Fibroblast of the aortic adventitia (primary cell): ENCODE measurements at regions not wholly inside any gene's neighbourhood (a gene's known extent, or its start where the extent isn't known, plus 50 kb on each side); places are given as distances from the start of the nearest gene placed in this dataset.

Experiments
- DNase-seq: peaks from one replicate; pipeline ENCODE4 v3.0.0-alpha.2; 2010; ENCODE audit warnings: low read depth
- H3K4me3 ChIP-seq: 2 replicates; pipeline ENCODE4 v1.5.1; 2011; ENCODE audit warnings: low read depth, mild to moderate bottlenecking, control low read depth, low read length, moderate library complexity
- TF ChIP-seq, protein P1 (sequence below): IDR thresholded peaks from 2 replicates; pipeline ENCODE4 v1.5.1; 2011; ENCODE audit warnings: mild to moderate bottlenecking, low read length, control low read depth, inconsistent platforms; ENCODE audit not compliant: insufficient read depth

DNA sequence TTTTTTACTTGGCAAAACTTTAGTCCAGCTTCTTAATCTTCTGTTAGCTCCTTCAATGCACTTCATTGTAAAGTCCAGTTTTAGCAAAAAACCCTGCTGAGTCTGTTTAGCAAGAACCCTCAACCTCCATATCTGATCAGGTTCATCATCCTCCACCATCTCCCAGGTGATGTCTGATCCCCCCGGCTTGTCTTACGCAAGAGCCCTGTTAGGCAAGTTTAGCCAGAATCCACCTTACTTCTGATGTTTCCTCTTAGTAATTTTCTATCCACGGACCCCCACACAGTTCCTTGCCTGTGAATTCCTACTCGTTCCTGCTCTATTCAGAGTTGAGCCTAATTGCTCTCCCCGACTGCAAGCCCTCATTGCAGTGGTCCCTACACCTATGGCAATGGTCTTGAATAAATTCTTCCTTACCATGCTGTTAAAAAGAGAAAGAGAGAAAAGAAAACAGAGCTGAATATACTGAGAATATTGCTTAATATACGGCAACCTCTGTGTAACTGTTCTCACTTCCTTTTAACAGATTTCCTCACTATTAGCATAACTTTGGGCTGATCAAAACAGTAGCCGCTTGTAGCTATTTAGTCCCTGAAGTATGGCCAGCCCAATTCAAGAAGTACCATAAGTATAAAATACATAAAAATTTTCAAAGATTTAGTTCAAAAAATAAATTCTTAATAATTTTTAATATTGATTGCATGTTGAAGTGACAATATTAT lies 78.7 kb upstream of the MME start:
- TF ChIP-seq, protein P1, sequence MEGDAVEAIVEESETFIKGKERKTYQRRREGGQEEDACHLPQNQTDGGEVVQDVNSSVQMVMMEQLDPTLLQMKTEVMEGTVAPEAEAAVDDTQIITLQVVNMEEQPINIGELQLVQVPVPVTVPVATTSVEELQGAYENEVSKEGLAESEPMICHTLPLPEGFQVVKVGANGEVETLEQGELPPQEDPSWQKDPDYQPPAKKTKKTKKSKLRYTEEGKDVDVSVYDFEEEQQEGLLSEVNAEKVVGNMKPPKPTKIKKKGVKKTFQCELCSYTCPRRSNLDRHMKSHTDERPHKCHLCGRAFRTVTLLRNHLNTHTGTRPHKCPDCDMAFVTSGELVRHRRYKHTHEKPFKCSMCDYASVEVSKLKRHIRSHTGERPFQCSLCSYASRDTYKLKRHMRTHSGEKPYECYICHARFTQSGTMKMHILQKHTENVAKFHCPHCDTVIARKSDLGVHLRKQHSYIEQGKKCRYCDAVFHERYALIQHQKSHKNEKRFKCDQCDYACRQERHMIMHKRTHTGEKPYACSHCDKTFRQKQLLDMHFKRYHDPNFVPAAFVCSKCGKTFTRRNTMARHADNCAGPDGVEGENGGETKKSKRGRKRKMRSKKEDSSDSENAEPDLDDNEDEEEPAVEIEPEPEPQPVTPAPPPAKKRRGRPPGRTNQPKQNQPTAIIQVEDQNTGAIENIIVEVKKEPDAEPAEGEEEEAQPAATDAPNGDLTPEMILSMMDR = no peak
- no peak overlapping the region for H3K4me3 ChIP-seq
- no peak for DNase-seq

- TF ChIP-seq, protein P1 = no peak
- no peak overlapping the region for H3K4me3 ChIP-seq
Observed at GRCh38 chr3:154992655-154993054, 87.5 kb upstream of the MME start.

DNA sequence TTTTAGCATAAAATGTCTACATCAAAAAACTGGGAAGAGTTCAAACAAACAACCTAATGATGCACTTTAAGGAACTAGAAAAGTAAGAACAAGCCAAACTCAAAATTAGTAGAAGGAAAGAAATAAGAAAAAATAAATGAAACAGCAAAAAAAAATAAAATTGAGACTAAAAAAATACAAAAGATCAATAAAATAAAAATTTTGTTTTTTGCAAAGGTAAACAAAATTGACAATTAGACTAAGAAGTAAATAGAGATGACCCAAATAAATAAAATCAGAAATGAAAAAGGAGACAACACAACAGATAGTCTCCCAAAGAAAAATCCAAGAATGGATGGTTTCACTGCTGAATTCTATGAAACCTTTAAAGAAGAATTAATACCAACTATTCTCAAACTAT lies 89.6 kb upstream of the MME start:
- H3K4me3 ChIP-seq = no peak overlapping the region
- DNase-seq = no peak

More at GRCh38 chr3:154992655-154993054, 87.5 kb upstream of the MME start:
- DNase-seq = no peak

GRCh38 chr3:154987846-154988245 lies 92.3 kb upstream of the MME start:
- no peak for DNase-seq
- TF ChIP-seq, protein P1 = no peak
- H3K4me3 ChIP-seq = no peak overlapping the region

More for the DNA sequence above, 89.6 kb upstream of the MME start:
- TF ChIP-seq, protein P1 = no peak

GRCh38 chr3:154981664-154982063 lies 98.5 kb upstream of the MME start:
- TF ChIP-seq, protein P1 = no peak
- H3K4me3 ChIP-seq = no peak overlapping the region
- DNase-seq = no peak

DNA sequence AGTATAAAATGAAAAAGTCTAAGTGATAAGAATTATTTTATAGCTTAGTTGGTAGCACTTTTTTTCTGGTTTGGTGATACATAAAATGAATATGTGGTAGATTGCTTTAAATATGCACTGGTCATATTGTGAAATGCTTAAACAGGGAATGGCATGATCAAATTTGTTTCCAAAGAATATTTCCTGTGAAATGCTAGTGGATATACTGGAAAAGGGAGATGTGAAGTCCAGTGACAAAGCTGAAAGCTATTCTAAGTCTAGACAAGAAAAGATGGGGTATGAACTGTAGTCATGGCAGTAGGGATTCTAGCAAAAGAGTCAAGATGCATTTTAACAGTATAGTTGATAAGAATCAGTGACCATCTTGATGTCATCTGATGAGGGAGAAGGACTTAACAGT lies 98.9 kb upstream of the MME start:
- no peak overlapping the region for H3K4me3 ChIP-seq
- TF ChIP-seq, protein P1 = no peak
- DNase-seq = peak; percentile 47

- TF ChIP-seq, protein P1 = no peak
- no peak overlapping the region for H3K4me3 ChIP-seq
- DNase-seq = no peak
Observed at GRCh38 chr3:154979331-154979730, 100.8 kb upstream of the MME start.
